HG03066 (cell line): ENCODE measurements at regions not wholly inside any gene's neighbourhood (a gene's known extent, or its start where the extent isn't known, plus 50 kb on each side); places are given as distances from the start of the nearest gene placed in this dataset.

Experiments used
- ATAC-seq: cut with Tn5 transposase; IDR thresholded peaks from one replicate; pipeline ENCODE4 v1.9.1; 2021; ENCODE audit warnings: low read depth; ENCODE audit not compliant: unreplicated experiment

DNA sequence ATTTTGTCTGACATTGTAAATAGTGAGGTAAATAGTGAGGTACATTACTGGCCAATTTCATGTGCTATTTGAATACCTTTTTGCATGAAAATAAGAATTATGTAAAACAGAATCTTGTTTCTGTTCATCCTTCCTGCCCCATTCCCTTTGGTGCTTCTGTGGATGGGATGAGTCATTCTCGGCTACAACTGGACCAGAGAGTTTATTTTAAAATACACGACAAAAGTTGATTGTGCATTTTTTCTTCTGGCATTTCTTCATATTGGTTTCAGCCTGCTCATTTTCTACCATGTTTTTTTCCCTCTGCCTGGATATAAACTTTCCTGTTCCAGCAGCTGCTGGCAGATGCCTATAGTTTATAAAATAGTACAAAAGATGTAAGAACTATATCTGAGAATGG, 107.5 kb downstream of the CYSLTR2 start:
- no peak for ATAC-seq

- ATAC-seq: peak; percentile 87
Measured at GRCh38 chr13:48769107-48769704, 115.5 kb downstream of the CYSLTR2 start.

DNA sequence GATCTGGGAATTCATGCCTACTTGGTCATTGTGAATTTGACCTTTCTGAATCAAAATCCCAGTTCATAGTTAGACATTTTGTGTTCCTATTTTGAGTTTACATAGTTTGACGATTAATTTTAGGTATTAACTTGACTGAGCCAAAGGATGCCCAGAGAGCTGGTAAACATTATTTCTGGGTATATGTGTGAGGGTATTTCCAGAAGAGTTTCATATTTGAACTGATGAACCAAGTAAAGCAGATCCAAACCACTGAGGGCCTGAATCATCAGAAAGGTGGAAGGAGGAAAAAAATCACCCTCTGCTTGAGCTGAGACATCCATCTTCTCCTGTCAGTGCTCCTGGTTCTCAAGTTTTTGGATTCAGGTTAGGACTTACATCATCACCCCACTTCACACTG, 116.6 kb downstream of the CYSLTR2 start:
- no peak for ATAC-seq

DNA sequence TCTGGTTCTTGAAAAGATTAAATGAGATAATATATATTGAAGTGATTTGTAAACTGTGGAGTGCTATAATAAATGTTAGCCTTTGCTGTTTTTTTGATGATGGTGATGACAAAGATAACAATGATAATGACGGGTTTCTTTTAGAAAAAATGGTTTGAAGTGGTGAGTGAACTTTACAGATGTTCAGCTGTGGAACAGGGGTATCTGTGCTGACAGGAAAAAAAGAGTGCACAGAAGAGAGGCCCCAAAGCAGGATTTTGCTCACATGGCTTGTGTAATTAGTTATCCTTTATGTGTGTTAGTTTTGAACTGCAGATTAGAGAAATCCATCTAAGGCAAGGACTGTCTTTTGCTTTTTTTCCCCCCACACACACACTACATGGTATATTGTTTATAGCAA, 119.2 kb downstream of the CYSLTR2 start:
- ATAC-seq: no peak

GRCh38 chr13:48773531-48774275, 120.0 kb downstream of the CYSLTR2 start:
- no peak for ATAC-seq

DNA sequence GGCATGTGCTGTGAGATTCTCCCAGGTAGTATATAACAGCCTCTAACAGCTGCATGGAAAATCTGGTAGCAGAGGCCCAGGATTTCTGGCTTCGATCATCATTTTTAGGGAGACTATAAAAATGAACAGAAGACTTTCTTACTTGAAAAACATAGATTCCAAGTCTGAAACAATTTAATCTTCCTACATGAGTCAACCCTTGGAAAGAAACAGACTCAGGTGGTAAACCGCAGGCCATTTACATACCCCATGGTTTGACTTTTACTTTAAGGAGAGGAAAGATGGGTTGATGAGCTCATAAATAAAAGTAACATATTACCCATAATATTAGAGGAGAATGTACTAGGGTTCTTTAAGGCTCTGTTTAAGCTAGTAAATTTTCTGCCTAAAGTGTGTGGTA, 121.6 kb downstream of the CYSLTR2 start:
- ATAC-seq: no peak

GRCh38 chr13:48775804-48776203, 122.1 kb downstream of the CYSLTR2 start:
- no peak for ATAC-seq

- ATAC-seq: no peak
Measured at GRCh38 chr13:48776401-48776800, 122.7 kb downstream of the CYSLTR2 start.

GRCh38 chr13:48778610-48779009, 124.9 kb downstream of the CYSLTR2 start:
- no peak for ATAC-seq

GRCh38 chr13:48780713-48781341, 127.1 kb downstream of the CYSLTR2 start:
- no peak for ATAC-seq

DNA sequence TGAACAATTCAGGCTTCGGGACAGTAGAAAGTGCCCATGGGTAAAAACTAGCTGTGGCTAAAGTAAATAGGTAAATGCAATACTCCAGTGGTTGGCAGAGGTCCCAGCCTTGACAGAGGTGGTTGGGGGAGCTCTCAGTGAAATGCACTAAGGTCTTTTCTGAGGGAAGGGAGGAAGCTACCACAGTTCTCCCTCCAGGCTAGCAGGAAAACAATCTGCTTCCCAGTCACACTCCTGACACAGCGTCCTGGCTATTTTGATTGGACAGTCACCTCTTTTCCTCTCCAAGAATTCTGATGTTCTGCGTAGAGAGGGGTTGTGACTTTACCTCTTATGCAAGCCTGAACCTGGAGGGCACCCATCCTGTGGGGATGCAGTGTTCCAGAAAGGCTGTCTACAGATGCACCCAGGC, 128.7 kb downstream of the CYSLTR2 start:
- ATAC-seq: no peak

- no peak for ATAC-seq
Measured at GRCh38 chr13:48783181-48783630, 129.5 kb downstream of the CYSLTR2 start.

GRCh38 chr13:48783695-48784230, 130.0 kb downstream of the CYSLTR2 start:
- ATAC-seq: no peak

- no peak for ATAC-seq
Measured at GRCh38 chr13:48784916-48785548, 131.3 kb downstream of the CYSLTR2 start.

GRCh38 chr13:48790199-48790598, 136.5 kb downstream of the CYSLTR2 start:
- no peak for ATAC-seq

- no peak for ATAC-seq
Measured at GRCh38 chr13:48790966-48791365, 137.2 kb downstream of the CYSLTR2 start.

DNA sequence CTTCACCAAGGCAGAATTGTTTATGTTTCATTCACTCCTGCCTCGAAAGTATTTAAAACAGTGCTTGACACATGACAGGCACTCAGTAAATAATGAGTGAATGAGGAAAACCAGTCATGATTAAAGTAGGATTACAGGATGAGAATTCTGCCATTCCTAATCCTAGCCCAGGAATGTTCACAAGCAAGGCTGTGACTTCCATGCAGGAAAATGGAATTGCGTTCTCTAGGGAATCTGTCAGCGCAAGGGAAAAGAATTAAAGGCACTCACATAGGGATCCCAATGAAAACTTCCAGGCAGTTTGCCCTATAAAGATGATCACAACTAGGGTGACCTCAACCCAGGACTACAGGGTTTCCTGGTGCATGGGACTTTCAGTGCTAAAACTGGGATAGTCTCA, 143.4 kb downstream of the CYSLTR2 start:
- ATAC-seq: no peak

DNA sequence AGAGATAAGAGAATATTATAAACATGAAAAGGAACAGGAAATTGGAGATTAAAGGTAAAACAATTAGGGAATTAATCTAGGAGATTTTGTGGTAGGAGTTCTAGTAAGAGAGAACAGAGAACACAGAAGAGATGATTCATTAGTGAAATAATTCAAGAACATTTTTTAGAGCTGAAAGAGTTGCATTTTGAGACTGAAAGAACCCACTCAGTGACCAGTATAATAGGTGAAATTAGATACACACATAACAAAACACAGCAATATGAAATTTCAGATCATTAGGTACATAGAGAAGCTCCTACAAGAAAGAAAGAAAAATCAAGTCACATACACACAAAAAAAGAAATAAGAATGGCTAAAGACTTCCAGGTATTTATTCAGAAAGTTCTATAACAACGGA, 144.0 kb downstream of the CYSLTR2 start:
- no peak for ATAC-seq

DNA sequence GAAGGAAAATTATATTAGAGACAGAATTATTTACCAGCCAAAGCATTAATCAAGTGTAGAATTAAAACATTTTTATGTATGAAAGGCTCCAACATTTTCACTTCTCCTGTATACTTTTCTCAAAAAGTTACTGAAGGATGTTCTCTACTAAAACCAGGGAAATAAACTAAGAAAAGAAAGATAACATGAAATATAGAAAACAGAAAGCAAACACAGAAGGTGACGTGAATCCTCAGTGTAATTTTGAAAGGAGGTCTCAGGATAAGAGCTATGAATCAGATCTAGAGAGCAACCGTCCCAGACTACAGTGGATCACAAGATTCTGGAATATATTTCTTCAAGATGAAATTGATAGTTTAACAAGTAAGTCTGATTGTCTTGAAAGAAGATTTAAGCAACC, 144.5 kb downstream of the CYSLTR2 start:
- ATAC-seq: no peak

GRCh38 chr13:48801255-48801654, 147.5 kb downstream of the CYSLTR2 start:
- no peak for ATAC-seq
